CD8-positive, alpha-beta memory T cell (primary cell): ENCODE measurements at regions not wholly inside any gene's neighbourhood (a gene's known extent, or its start where the extent isn't known, plus 50 kb on each side); places are given as distances from the start of the nearest gene placed in this dataset.
A peak's percentile ranks its signal among the peaks of the same experiment; 100 is the strongest.

Experiments used
- CTCF ChIA-PET: fragments of 350-600 bp; sonication (Branson Sonifier 250); formaldehyde crosslinking; loops from one replicate; lab custom pipeline; 2021; ENCODE audit warnings: antibody characterized with exemption; lab: Charles Lee
- POLR2A ChIA-PET: fragments of 350-600 bp; sonication (Branson Sonifier 250); formaldehyde crosslinking; loops from one replicate; lab custom pipeline; 2021; ENCODE audit warnings: antibody characterized with exemption; lab: Charles Lee
- DNase-seq, 5 donors: peaks; one replicate each; pipeline versions ENCODE4 v3.0.0 to v3.0.0-alpha.2; 2020 to 2022; ENCODE audit warnings: mixed read lengths in 1 of 5
- H3K27ac ChIP-seq: one replicate; pipeline ENCODE4 v1.7.0; 2013; ENCODE audit warnings: low read depth, mild to moderate bottlenecking, low read length, moderate library complexity
- H3K27me3 ChIP-seq: 2 replicates; pipeline ENCODE4 v1.7.0; 2013; ENCODE audit warnings: low read length, mild to moderate bottlenecking; ENCODE audit not compliant: insufficient read depth, poor library complexity, severe bottlenecking
- H3K36me3 ChIP-seq: 2 replicates; pipeline ENCODE4 v1.7.0; 2013; ENCODE audit warnings: mild to moderate bottlenecking, low read length, moderate library complexity; ENCODE audit not compliant: insufficient read depth
- H3K4me1 ChIP-seq: 2 replicates; pipeline ENCODE4 v1.7.0; 2013; ENCODE audit warnings: mild to moderate bottlenecking, low read length, moderate library complexity; ENCODE audit not compliant: insufficient read depth
- H3K4me3 ChIP-seq: 2 replicates; pipeline ENCODE4 v1.7.0; 2013; ENCODE audit warnings: mild to moderate bottlenecking, low read length
- H3K9me3 ChIP-seq: 2 replicates; pipeline ENCODE4 v1.7.0; 2013; ENCODE audit warnings: mild to moderate bottlenecking, low read length
- H3K27ac Mint-ChIP-seq, 8 donors: one replicate each; pipeline ENCODE4 v1.8.0; 2020 to 2021; ENCODE audit warnings: mixed read lengths in 8 of 8, mild to moderate bottlenecking in 6 of 8, inconsistent platforms in 3 of 8, moderate library complexity in 3 of 8
- H3K27me3 Mint-ChIP-seq, 2 donors: one replicate each; pipeline ENCODE4 v1.8.0; 2020 to 2021; ENCODE audit warnings: mixed read lengths in 2 of 2, mild to moderate bottlenecking in 1 of 2, moderate library complexity in 1 of 2
- H3K36me3 Mint-ChIP-seq, 3 donors: one replicate each; pipeline ENCODE4 v1.8.0; 2020 to 2021; ENCODE audit warnings: mixed read lengths in 3 of 3, inconsistent platforms in 1 of 3, mild to moderate bottlenecking in 1 of 3
- H3K4me1 Mint-ChIP-seq, 3 donors: one replicate each; pipeline ENCODE4 v1.8.0; 2020 to 2021; ENCODE audit warnings: mixed read lengths in 3 of 3, inconsistent platforms in 1 of 3, mild to moderate bottlenecking in 1 of 3
- H3K4me3 Mint-ChIP-seq, 7 donors: one replicate each; pipeline ENCODE4 v1.8.0; 2020 to 2021; ENCODE audit warnings: mixed read lengths in 7 of 7, mild to moderate bottlenecking in 6 of 7, moderate library complexity in 4 of 7, inconsistent platforms in 2 of 7
- H3K9me3 Mint-ChIP-seq, 5 donors: one replicate each; pipeline ENCODE4 v1.8.0; 2020 to 2022; ENCODE audit warnings: mixed read lengths in 5 of 5, mild to moderate bottlenecking in 3 of 5, moderate library complexity in 2 of 5, inconsistent platforms in 1 of 5

DNA sequence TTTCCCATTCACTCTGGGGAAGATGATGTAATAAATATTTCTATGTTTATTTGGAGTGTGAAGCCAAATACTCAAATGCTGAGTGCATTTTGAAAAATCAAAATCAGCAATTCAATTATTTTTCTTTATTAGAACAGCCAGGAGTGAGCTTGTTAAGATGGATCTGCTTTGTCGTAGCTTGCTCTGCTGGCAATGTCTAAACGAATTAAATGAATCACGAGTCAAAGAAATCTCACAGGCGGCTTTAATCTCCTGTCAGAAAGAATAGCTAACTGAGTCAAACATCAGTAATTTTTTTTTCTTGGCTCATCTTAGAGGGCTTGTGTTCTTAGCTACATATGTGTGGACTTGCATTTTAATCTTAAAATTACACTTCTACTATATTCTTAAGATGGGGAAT is 100.2 kb upstream of the HMGN3 start:
- ChIA-PET POLR2A (no interaction called here), CTCF (no interaction called here)
- DNase-seq = no peak
- no peak overlapping the region for H3K27ac Mint-ChIP-seq
- Histone ChIP-seq H3K36me3 (no peaks in the 10 kb centered on the region), H3K4me1 (no peaks in the 10 kb centered on the region), H3K9me3 (no peaks in the 10 kb centered on the region), H3K27me3 (no peaks in the 10 kb centered on the region), H3K4me3 (no peak overlapping the region), H3K27ac (no peak overlapping the region)
- H3K4me3 Mint-ChIP-seq = no peak overlapping the region
- no peaks in the 10 kb centered on the region for H3K36me3 Mint-ChIP-seq
- H3K27me3 Mint-ChIP-seq = peaks cover 0 to 23% of the 10 kb centered on the region in 2 donors
- no peaks in the 10 kb centered on the region for H3K4me1 Mint-ChIP-seq
- peaks cover 0 to 4% (median 0%) of the 10 kb centered on the region in 5 donors for H3K9me3 Mint-ChIP-seq

GRCh38 chr6:79330704-79331103 is 96.2 kb upstream of the HMGN3 start:
- no peak overlapping the region for H3K4me3 ChIP-seq
- peaks cover 0 to 4% (median 0%) of the 10 kb centered on the region in 5 donors for H3K9me3 Mint-ChIP-seq
- H3K9me3 ChIP-seq = no peaks in the 10 kb centered on the region
- no peaks in the 10 kb centered on the region for H3K36me3 Mint-ChIP-seq
- no peak overlapping the region for H3K4me3 Mint-ChIP-seq
- CTCF ChIA-PET = no interaction called here
- H3K27me3 Mint-ChIP-seq = peaks cover 9 to 23% of the 10 kb centered on the region in 2 donors
- H3K27me3 ChIP-seq = no peaks in the 10 kb centered on the region
- no peak overlapping the region for H3K27ac ChIP-seq
- no peak overlapping the region for H3K27ac Mint-ChIP-seq
- H3K4me1 ChIP-seq = no peaks in the 10 kb centered on the region
- no peak for DNase-seq
- no peaks in the 10 kb centered on the region for H3K36me3 ChIP-seq
- H3K4me1 Mint-ChIP-seq = no peaks in the 10 kb centered on the region
- POLR2A ChIA-PET = no interaction called here

DNA sequence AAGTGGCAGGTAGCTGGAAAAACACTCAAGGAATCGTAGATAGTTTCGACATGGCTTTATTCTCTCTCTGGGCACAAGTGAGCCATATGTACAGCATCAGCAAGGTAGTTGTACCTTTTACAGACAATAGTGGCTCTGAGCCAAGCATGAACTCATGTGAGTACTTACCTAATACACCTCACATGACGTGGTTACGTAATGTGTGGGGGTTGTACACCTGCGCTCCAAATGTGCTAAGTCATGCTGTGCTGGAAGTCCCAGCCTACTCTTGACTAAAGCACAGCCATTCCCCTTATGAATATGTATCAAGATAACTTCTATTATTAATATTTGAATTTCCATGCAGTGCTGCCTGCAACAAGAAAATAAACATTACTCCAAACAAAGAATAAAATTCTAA is 78.8 kb upstream of the HMGN3 start:
- Histone ChIP-seq H3K4me3 (no peak overlapping the region), H3K27me3 (no peaks in the 10 kb centered on the region), H3K27ac (no peak overlapping the region), H3K36me3 (no peaks in the 10 kb centered on the region), H3K4me1 (no peaks in the 10 kb centered on the region), H3K9me3 (no peaks in the 10 kb centered on the region)
- DNase-seq = no peak
- Mint-ChIP-seq H3K27ac (no peak overlapping the region), H3K4me1 (no peaks in the 10 kb centered on the region), H3K4me3 (no peak overlapping the region), H3K9me3 (no peaks in the 10 kb centered on the region), H3K36me3 (no peaks in the 10 kb centered on the region), H3K27me3 (peaks cover 0 to 1% of the 10 kb centered on the region in 2 donors)
- CTCF ChIA-PET = no interaction called here
- POLR2A ChIA-PET = no interaction called here

- H3K27me3 ChIP-seq = no peaks in the 10 kb centered on the region
- no peaks in the 10 kb centered on the region for H3K9me3 ChIP-seq
- DNase-seq = no peak
- Mint-ChIP-seq H3K27ac (no peak overlapping the region), H3K36me3 (no peaks in the 10 kb centered on the region), H3K4me3 (no peak overlapping the region), H3K4me1 (no peaks in the 10 kb centered on the region), H3K27me3 (peaks cover 0 to 1% of the 10 kb centered on the region in 2 donors), H3K9me3 (no peaks in the 10 kb centered on the region)
- ChIA-PET CTCF (no interaction called here), POLR2A (no interaction called here)
- H3K27ac ChIP-seq = no peak overlapping the region
- no peaks in the 10 kb centered on the region for H3K4me1 ChIP-seq
- H3K4me3 ChIP-seq = no peak overlapping the region
- no peaks in the 10 kb centered on the region for H3K36me3 ChIP-seq
These were observed 73.0 kb upstream of the HMGN3 start for GRCh38 chr6:79307321-79308036.

DNA sequence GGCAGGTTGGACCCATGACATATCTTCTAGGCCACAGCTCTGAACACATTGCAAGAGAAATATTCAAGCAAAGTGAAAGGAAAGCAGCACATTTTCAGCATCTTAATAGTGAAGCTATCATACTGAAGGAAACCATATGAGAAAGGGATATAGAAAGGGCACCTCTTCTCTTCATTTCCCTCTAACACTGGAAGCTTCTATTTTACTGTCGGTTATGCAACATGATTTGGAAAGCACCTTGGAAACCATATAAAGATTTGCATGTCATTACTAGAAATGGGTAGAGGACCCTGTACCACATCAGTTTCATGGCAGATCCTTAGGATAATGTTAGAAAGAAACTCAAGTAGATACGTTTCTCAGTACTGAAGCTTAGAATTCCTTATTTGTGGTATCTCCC is 70.5 kb upstream of the HMGN3 start:
- no peaks in the 10 kb centered on the region for H3K4me1 ChIP-seq
- ChIA-PET POLR2A (no interaction called here), CTCF (no interaction called here)
- no peaks in the 10 kb centered on the region for H3K9me3 ChIP-seq
- Mint-ChIP-seq H3K27ac (peak overlapping the region in 1 of 8 donors; percentile 16), H3K9me3 (no peaks in the 10 kb centered on the region), H3K36me3 (no peaks in the 10 kb centered on the region), H3K4me3 (no peak overlapping the region), H3K27me3 (peaks cover 0 to 1% of the 10 kb centered on the region in 2 donors), H3K4me1 (no peaks in the 10 kb centered on the region)
- no peaks in the 10 kb centered on the region for H3K27me3 ChIP-seq
- H3K36me3 ChIP-seq = no peaks in the 10 kb centered on the region
- no peak for DNase-seq
- no peak overlapping the region for H3K4me3 ChIP-seq
- H3K27ac ChIP-seq = no peak overlapping the region

DNA sequence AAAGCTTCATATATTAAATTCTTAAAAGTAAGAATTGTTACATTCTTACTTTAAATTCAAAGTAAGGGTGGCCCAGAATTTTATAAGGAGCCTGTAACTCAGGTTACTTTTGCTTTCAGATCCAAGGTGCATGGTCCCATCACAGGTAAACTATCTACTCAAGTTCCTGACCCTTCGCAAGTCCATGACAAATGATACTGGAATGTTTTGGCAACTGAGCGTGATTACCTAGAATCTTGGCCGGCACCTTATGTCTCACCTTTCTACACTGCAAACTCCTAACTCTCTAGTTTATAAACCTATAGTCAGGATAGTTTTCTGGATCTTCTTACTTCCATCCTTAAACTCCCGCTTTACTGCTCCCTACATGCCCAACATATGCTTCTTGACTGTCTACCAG is 67.9 kb upstream of the HMGN3 start:
- Histone ChIP-seq H3K36me3 (no peaks in the 10 kb centered on the region), H3K4me3 (no peak overlapping the region), H3K27me3 (no peaks in the 10 kb centered on the region), H3K9me3 (no peaks in the 10 kb centered on the region), H3K27ac (no peak overlapping the region), H3K4me1 (no peaks in the 10 kb centered on the region)
- peaks cover 0 to 2% of the 10 kb centered on the region in 2 donors for H3K27me3 Mint-ChIP-seq
- no peaks in the 10 kb centered on the region for H3K4me1 Mint-ChIP-seq
- no peak overlapping the region for H3K27ac Mint-ChIP-seq
- no peaks in the 10 kb centered on the region for H3K9me3 Mint-ChIP-seq
- CTCF ChIA-PET = no interaction called here
- H3K4me3 Mint-ChIP-seq = no peak overlapping the region
- DNase-seq = no peak
- H3K36me3 Mint-ChIP-seq = no peaks in the 10 kb centered on the region
- POLR2A ChIA-PET = no interaction called here

GRCh38 chr6:79301290-79301689 is 66.8 kb upstream of the HMGN3 start:
- Histone ChIP-seq H3K4me1 (no peaks in the 10 kb centered on the region), H3K27ac (no peak overlapping the region), H3K36me3 (no peaks in the 10 kb centered on the region), H3K27me3 (no peaks in the 10 kb centered on the region), H3K4me3 (no peak overlapping the region), H3K9me3 (no peaks in the 10 kb centered on the region)
- H3K27ac Mint-ChIP-seq = no peak overlapping the region
- no peaks in the 10 kb centered on the region for H3K9me3 Mint-ChIP-seq
- H3K27me3 Mint-ChIP-seq = peaks cover 0 to 2% of the 10 kb centered on the region in 2 donors
- CTCF ChIA-PET = no interaction called here
- no peak overlapping the region for H3K4me3 Mint-ChIP-seq
- POLR2A ChIA-PET = no interaction called here
- no peaks in the 10 kb centered on the region for H3K4me1 Mint-ChIP-seq
- DNase-seq = no peak
- no peaks in the 10 kb centered on the region for H3K36me3 Mint-ChIP-seq

GRCh38 chr6:79296211-79296610 is 61.7 kb upstream of the HMGN3 start:
- peaks cover 4 to 5% of the 10 kb centered on the region in 2 donors for H3K27me3 Mint-ChIP-seq
- Histone ChIP-seq H3K27me3 (no peaks in the 10 kb centered on the region), H3K4me1 (no peaks in the 10 kb centered on the region), H3K36me3 (no peaks in the 10 kb centered on the region), H3K9me3 (no peaks in the 10 kb centered on the region), H3K27ac (no peak overlapping the region), H3K4me3 (no peak overlapping the region)
- no peaks in the 10 kb centered on the region for H3K4me1 Mint-ChIP-seq
- DNase-seq = no peak
- no peaks in the 10 kb centered on the region for H3K9me3 Mint-ChIP-seq
- H3K36me3 Mint-ChIP-seq = no peaks in the 10 kb centered on the region
- CTCF ChIA-PET = no interaction called here
- no peak overlapping the region for H3K4me3 Mint-ChIP-seq
- POLR2A ChIA-PET = no interaction called here
- no peak overlapping the region for H3K27ac Mint-ChIP-seq
